ENCODE measurements at regions not wholly inside any gene's neighbourhood (a gene's known extent, or its start where the extent isn't known, plus 50 kb on each side); places are given as distances from the start of the nearest gene placed in this dataset.

DNA sequence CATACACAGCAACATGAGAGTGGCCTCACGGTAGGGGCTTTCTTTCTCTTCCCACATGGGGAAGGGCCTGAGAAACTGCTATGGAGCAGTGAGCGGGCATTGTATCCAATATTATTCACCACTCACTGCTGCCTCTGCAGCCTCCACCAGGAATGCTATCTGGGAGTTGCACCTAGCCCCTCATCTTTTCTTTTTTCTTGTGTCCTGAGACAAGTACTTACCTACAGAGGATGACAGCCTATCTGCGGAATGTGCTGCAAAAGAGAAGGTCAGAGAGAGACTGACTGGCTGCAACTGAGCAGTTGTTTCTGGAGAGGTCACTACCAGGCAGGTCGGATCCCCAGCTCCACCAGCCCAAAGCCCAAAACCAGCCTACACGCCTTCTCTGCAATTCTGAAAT lies 52.1 kb upstream of the HTATIP2 start:
- WGBS, 2 experiments, result 86% methylated on average over 5 of the region's 5 CpGs
- Histone ChIP-seq H3K9me3 (ENCODE audit: control insufficient read depth, low read length) (no peaks in the 10 kb centered on the region), H3K27ac (ENCODE audit: insufficient read depth, low read depth, low read length, poor library complexity, severe bottlenecking) (no peak overlapping the region)

GRCh38 chr11:20310596-20311394 lies 52.7 kb upstream of the HTATIP2 start:
- 62 to 70% methylated on average over 10 to 11 of the region's 11 CpGs for WGBS, 2 experiments
- no peak overlapping the region for H3K4me3 ChIP-seq (ENCODE audit: insufficient read depth, low read depth, low read length)
- peaks cover 3% of the 10 kb centered on the region for H3K4me1 ChIP-seq (ENCODE audit: control insufficient read depth, insufficient read depth, low read length)
- H3K27ac ChIP-seq (ENCODE audit: insufficient read depth, low read depth, low read length, poor library complexity, severe bottlenecking), result peak overlapping the region; percentile 39
- H3K27me3 ChIP-seq (ENCODE audit: control insufficient read depth, insufficient read depth, low read length, poor library complexity, severe bottlenecking), result peaks cover 21% of the 10 kb centered on the region
- no peaks in the 10 kb centered on the region for H3K9me3 ChIP-seq (ENCODE audit: control insufficient read depth, low read length)
- no peaks in the 10 kb centered on the region for H3K36me3 ChIP-seq (ENCODE audit: control insufficient read depth, insufficient read depth, low read length)

More for the DNA sequence above, 52.1 kb upstream of the HTATIP2 start:
- no peaks in the 10 kb centered on the region for H3K36me3 ChIP-seq (ENCODE audit: control insufficient read depth, insufficient read depth, low read length)
- H3K4me3 ChIP-seq (ENCODE audit: insufficient read depth, low read depth, low read length), result no peak overlapping the region
- H3K4me1 ChIP-seq (ENCODE audit: control insufficient read depth, insufficient read depth, low read length), result peaks cover 3% of the 10 kb centered on the region
- peaks cover 18% of the 10 kb centered on the region for H3K27me3 ChIP-seq (ENCODE audit: control insufficient read depth, insufficient read depth, low read length, poor library complexity, severe bottlenecking)

- peaks cover 3% of the 10 kb centered on the region for H3K4me1 ChIP-seq (ENCODE audit: control insufficient read depth, insufficient read depth, low read length)
- H3K27ac ChIP-seq (ENCODE audit: insufficient read depth, low read depth, low read length, poor library complexity, severe bottlenecking), result no peak overlapping the region
- 92 to 94% methylated on average over 9 of the region's 9 CpGs for WGBS, 2 experiments
- no peaks in the 10 kb centered on the region for H3K9me3 ChIP-seq (ENCODE audit: control insufficient read depth, low read length)
- no peaks in the 10 kb centered on the region for H3K36me3 ChIP-seq (ENCODE audit: control insufficient read depth, insufficient read depth, low read length)
- H3K4me3 ChIP-seq (ENCODE audit: insufficient read depth, low read depth, low read length), result no peak overlapping the region
- peaks cover 21% of the 10 kb centered on the region for H3K27me3 ChIP-seq (ENCODE audit: control insufficient read depth, insufficient read depth, low read length, poor library complexity, severe bottlenecking)
Observed at GRCh38 chr11:20310137-20310536, 53.4 kb upstream of the HTATIP2 start.

- WGBS, 2 experiments, result 83 to 87% methylated on average over 2 to 3 of the region's 5 CpGs
Observed at GRCh38 chr11:20309231-20310025, 54.1 kb upstream of the HTATIP2 start.

DNA sequence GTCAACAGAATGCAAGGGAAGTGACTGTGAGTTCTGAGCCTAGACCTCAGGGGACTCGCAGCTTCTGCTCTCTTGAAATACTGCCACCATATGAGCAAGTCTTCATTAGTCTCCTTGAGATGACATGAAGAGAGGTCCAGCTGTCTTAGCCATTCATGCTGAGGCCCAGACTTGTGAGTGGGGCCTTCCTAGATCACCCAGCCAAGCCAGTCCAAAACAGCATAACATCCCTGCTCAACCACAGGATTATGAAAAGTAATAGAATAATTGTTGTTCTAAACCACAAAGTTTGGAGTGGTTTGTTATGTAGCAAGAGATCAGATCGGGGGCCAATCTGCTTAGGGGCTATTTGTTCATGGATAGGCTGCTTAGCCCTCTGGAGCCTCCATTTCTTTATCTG lies 54.9 kb upstream of the HTATIP2 start:
- peaks cover 21% of the 10 kb centered on the region for H3K27me3 ChIP-seq (ENCODE audit: control insufficient read depth, insufficient read depth, low read length, poor library complexity, severe bottlenecking)
- WGBS, 2 experiments, result 81 to 96% methylated on average over 2 of the region's 2 CpGs
- H3K4me1 ChIP-seq (ENCODE audit: control insufficient read depth, insufficient read depth, low read length), result peaks cover 3% of the 10 kb centered on the region

More at GRCh38 chr11:20309231-20310025, 54.1 kb upstream of the HTATIP2 start:
- H3K4me1 ChIP-seq (ENCODE audit: control insufficient read depth, insufficient read depth, low read length), result peaks cover 3% of the 10 kb centered on the region
- no peak overlapping the region for H3K4me3 ChIP-seq (ENCODE audit: insufficient read depth, low read depth, low read length)
- H3K36me3 ChIP-seq (ENCODE audit: control insufficient read depth, insufficient read depth, low read length), result no peaks in the 10 kb centered on the region
- H3K27me3 ChIP-seq (ENCODE audit: control insufficient read depth, insufficient read depth, low read length, poor library complexity, severe bottlenecking), result peaks cover 21% of the 10 kb centered on the region
- H3K27ac ChIP-seq (ENCODE audit: insufficient read depth, low read depth, low read length, poor library complexity, severe bottlenecking), result no peak overlapping the region
- no peaks in the 10 kb centered on the region for H3K9me3 ChIP-seq (ENCODE audit: control insufficient read depth, low read length)

DNA sequence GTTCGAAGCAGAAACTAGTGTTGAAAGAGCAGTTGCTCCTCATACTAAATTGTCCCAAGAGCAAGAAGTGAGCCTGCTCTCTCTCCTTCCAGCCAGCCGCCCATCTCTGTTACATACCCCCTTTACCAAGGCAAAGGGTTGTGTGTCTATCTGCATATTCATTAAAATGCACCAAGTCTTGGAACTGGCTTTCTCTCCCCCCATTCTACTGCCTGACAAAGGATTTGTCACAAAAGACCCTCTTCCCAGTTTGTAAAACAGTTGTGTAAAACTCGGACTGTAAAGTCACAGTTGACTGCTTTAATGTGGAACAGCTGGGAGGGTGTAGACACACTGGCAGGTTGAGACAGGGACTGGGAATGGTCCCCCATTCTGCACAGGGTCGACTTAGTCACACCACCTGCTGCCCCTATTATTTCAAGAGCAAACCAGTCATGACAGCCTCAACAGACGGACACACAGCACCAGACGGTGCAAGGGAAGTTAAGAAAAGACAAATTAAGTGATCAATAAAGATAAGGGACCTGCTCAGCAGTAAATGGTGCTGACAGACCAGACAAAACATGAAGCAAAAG lies 60.0 kb upstream of the HTATIP2 start:
- no peaks in the 10 kb centered on the region for H3K36me3 ChIP-seq (ENCODE audit: control insufficient read depth, insufficient read depth, low read length)
- peaks cover 14% of the 10 kb centered on the region for H3K27me3 ChIP-seq (ENCODE audit: control insufficient read depth, insufficient read depth, low read length, poor library complexity, severe bottlenecking)
- peaks cover 6% of the 10 kb centered on the region for H3K4me1 ChIP-seq (ENCODE audit: control insufficient read depth, insufficient read depth, low read length)
- 76 to 79% methylated on average over 6 of the region's 6 CpGs for WGBS, 2 experiments
- H3K9me3 ChIP-seq (ENCODE audit: control insufficient read depth, low read length), result no peaks in the 10 kb centered on the region
- no peak overlapping the region for H3K27ac ChIP-seq (ENCODE audit: insufficient read depth, low read depth, low read length, poor library complexity, severe bottlenecking)
- H3K4me3 ChIP-seq (ENCODE audit: insufficient read depth, low read depth, low read length), result no peak overlapping the region

More for the DNA sequence above, 54.9 kb upstream of the HTATIP2 start:
- no peak overlapping the region for H3K27ac ChIP-seq (ENCODE audit: insufficient read depth, low read depth, low read length, poor library complexity, severe bottlenecking)
- H3K9me3 ChIP-seq (ENCODE audit: control insufficient read depth, low read length), result no peaks in the 10 kb centered on the region
- no peak overlapping the region for H3K4me3 ChIP-seq (ENCODE audit: insufficient read depth, low read depth, low read length)
- H3K36me3 ChIP-seq (ENCODE audit: control insufficient read depth, insufficient read depth, low read length), result no peaks in the 10 kb centered on the region

- 94 to 100% methylated on average over 2 of the region's 4 CpGs for WGBS, 2 experiments
- Histone ChIP-seq H3K27me3 (ENCODE audit: control insufficient read depth, insufficient read depth, low read length, poor library complexity, severe bottlenecking) (peaks cover 33% of the 10 kb centered on the region), H3K27ac (ENCODE audit: insufficient read depth, low read depth, low read length, poor library complexity, severe bottlenecking) (no peak overlapping the region), H3K9me3 (ENCODE audit: control insufficient read depth, low read length) (no peaks in the 10 kb centered on the region), H3K4me1 (ENCODE audit: control insufficient read depth, insufficient read depth, low read length) (peaks cover 14% of the 10 kb centered on the region), H3K36me3 (ENCODE audit: control insufficient read depth, insufficient read depth, low read length) (no peaks in the 10 kb centered on the region), H3K4me3 (ENCODE audit: insufficient read depth, low read depth, low read length) (no peak overlapping the region)
Observed at GRCh38 chr11:20293992-20294391, 69.5 kb upstream of the HTATIP2 start.

GRCh38 chr11:20293531-20293930 lies 70.0 kb upstream of the HTATIP2 start:
- Histone ChIP-seq H3K36me3 (ENCODE audit: control insufficient read depth, insufficient read depth, low read length) (no peaks in the 10 kb centered on the region), H3K27me3 (ENCODE audit: control insufficient read depth, insufficient read depth, low read length, poor library complexity, severe bottlenecking) (peaks cover 38% of the 10 kb centered on the region), H3K27ac (ENCODE audit: insufficient read depth, low read depth, low read length, poor library complexity, severe bottlenecking) (no peak overlapping the region), H3K4me1 (ENCODE audit: control insufficient read depth, insufficient read depth, low read length) (peaks cover 18% of the 10 kb centered on the region), H3K9me3 (ENCODE audit: control insufficient read depth, low read length) (no peaks in the 10 kb centered on the region), H3K4me3 (ENCODE audit: insufficient read depth, low read depth, low read length) (no peak overlapping the region)
- WGBS, 2 experiments, result 100% methylated on average over 1 of the region's 1 CpG

GRCh38 chr11:20289732-20290131 lies 73.8 kb upstream of the HTATIP2 start:
- Histone ChIP-seq H3K27me3 (ENCODE audit: control insufficient read depth, insufficient read depth, low read length, poor library complexity, severe bottlenecking) (peaks cover 59% of the 10 kb centered on the region), H3K9me3 (ENCODE audit: control insufficient read depth, low read length) (no peaks in the 10 kb centered on the region)
- 40 to 67% methylated on average over 1 of the region's 2 CpGs for WGBS, 2 experiments

DNA sequence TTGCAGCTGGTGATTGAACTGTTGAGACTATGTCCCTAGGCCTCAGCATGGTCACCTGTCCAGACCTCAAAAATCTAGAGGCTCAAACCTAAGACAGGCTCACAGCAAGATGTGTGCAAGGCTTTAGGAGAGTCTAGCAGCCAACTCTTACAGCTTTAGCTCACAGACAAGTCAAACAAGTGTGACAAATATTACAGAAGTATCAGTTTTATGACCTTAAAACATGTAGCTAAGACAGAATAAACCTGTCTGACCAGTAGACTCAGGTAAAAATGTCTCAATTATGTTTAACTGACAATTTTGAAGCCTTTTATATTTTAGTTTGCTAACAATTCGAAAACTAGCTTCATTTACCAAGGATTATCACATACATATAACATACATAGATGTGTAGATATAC lies 80.0 kb upstream of the HTATIP2 start:
- WGBS, 2 experiments, result no CpG with 5 or more reads among the region's 1 CpG
- Histone ChIP-seq H3K27me3 (ENCODE audit: control insufficient read depth, insufficient read depth, low read length, poor library complexity, severe bottlenecking) (peaks cover 53% of the 10 kb centered on the region), H3K9me3 (ENCODE audit: control insufficient read depth, low read length) (no peaks in the 10 kb centered on the region), H3K4me1 (ENCODE audit: control insufficient read depth, insufficient read depth, low read length) (peaks cover 9% of the 10 kb centered on the region), H3K36me3 (ENCODE audit: control insufficient read depth, insufficient read depth, low read length) (no peaks in the 10 kb centered on the region), H3K4me3 (ENCODE audit: insufficient read depth, low read depth, low read length) (no peak overlapping the region), H3K27ac (ENCODE audit: insufficient read depth, low read depth, low read length, poor library complexity, severe bottlenecking) (no peak overlapping the region)

More at GRCh38 chr11:20289732-20290131, 73.8 kb upstream of the HTATIP2 start:
- Histone ChIP-seq H3K4me1 (ENCODE audit: control insufficient read depth, insufficient read depth, low read length) (peaks cover 21% of the 10 kb centered on the region), H3K4me3 (ENCODE audit: insufficient read depth, low read depth, low read length) (no peak overlapping the region), H3K27ac (ENCODE audit: insufficient read depth, low read depth, low read length, poor library complexity, severe bottlenecking) (no peak overlapping the region), H3K36me3 (ENCODE audit: control insufficient read depth, insufficient read depth, low read length) (no peaks in the 10 kb centered on the region)
